IMR-90 (cell line): ENCODE measurements at regions not wholly inside any gene's neighbourhood (a gene's known extent, or its start where the extent isn't known, plus 50 kb on each side); places are given as distances from the start of the nearest gene placed in this dataset.

ENCODE experiments used
- ATAC-seq: fragments of 200-7000 bp; cut with Tn5 transposase; 2 replicates; pipeline ENCODE4 v1.9.1; 2020; ENCODE audit warnings: low read depth, mild to moderate bottlenecking, moderate library complexity
- BruUV-seq: library from RNA; stranded (reverse); fragments of 400-500 nt; replicated peaks from 2 replicates; lab custom pipeline; 2021; lab: Mats Ljungman, UMichigan
- CTCF ChIA-PET: fragments of 300-600 bp; formaldehyde crosslinking; extraction: SDS; loops from one replicate; lab custom pipeline; 2021; ENCODE audit warnings: antibody characterized with exemption; lab: Yijun Ruan, JAX
- POLR2A ChIA-PET: fragments of 300-600 bp; sonication (Branson Sonifier 250); formaldehyde crosslinking; loops from one replicate; lab custom pipeline; 2022; ENCODE audit warnings: antibody characterized with exemption; ENCODE audit not compliant: unreplicated experiment; lab: Charles Lee
- DNase-seq: peaks from one replicate; pipeline ENCODE4 v3.0.0; 2013
- H2AFZ ChIP-seq: replicated peaks from 2 replicates; pipeline ENCODE3; 2013; ENCODE audit warnings: low read length, mild to moderate bottlenecking; ENCODE audit not compliant: poor library complexity
- H2AK5ac ChIP-seq: 2 replicates; pipeline ENCODE4 v1.6.1; 2013; ENCODE audit warnings: low read depth, low read length, inconsistent platforms
- H2AK9ac ChIP-seq: replicated peaks from 2 replicates; pipeline ENCODE3; 2013; ENCODE audit warnings: mild to moderate bottlenecking, low read depth, low read length, moderate library complexity; ENCODE audit not compliant: poor library complexity
- H2BK120ac ChIP-seq: 2 replicates; pipeline ENCODE4 v1.6.1; 2013; ENCODE audit warnings: low read depth, low read length, inconsistent platforms
- H2BK15ac ChIP-seq: 3 replicates; pipeline ENCODE4 v1.6.1; 2013; ENCODE audit warnings: low read depth, low read length, inconsistent platforms
- H2BK20ac ChIP-seq: 2 replicates; pipeline ENCODE4 v1.6.1; 2013; ENCODE audit warnings: low read depth, mild to moderate bottlenecking, inconsistent platforms, low read length, moderate library complexity
- H2BK5ac ChIP-seq: 2 replicates; pipeline ENCODE4 v1.6.1; 2013; ENCODE audit warnings: mild to moderate bottlenecking, low read depth, low read length, inconsistent platforms; ENCODE audit not compliant: poor library complexity, severe bottlenecking
- H3K14ac ChIP-seq: replicated peaks from 2 replicates; pipeline ENCODE4 v1.6.1; 2013; ENCODE audit warnings: low read depth, low read length, inconsistent platforms
- H3K18ac ChIP-seq: 2 replicates; pipeline ENCODE4 v1.6.1; 2013; ENCODE audit warnings: low read depth, low read length, control low read depth
- H3K23ac ChIP-seq: 2 replicates; pipeline ENCODE4 v1.6.1; 2013; ENCODE audit warnings: low read depth, low read length, inconsistent platforms
- H3K27ac ChIP-seq: 2 replicates; pipeline ENCODE4 v1.5.1; 2013; ENCODE audit warnings: mild to moderate bottlenecking, control low read depth, low read length; ENCODE audit not compliant: insufficient read depth
- H3K27me3 ChIP-seq: 2 replicates; pipeline ENCODE4 v1.6.1; 2013; ENCODE audit warnings: low read length; ENCODE audit not compliant: control insufficient read depth, insufficient read depth
- H3K36me3 ChIP-seq: 2 replicates; pipeline ENCODE4 v1.6.1; 2013; ENCODE audit warnings: low read length, mixed read lengths; ENCODE audit not compliant: control insufficient read depth, insufficient read depth
- H3K4ac ChIP-seq: 2 replicates; pipeline ENCODE4 v1.6.1; 2013; ENCODE audit warnings: low read depth, low read length, inconsistent platforms
- H3K4me1 ChIP-seq: 2 replicates; pipeline ENCODE4 v1.6.1; 2013; ENCODE audit warnings: low read length, mixed read lengths; ENCODE audit not compliant: control insufficient read depth, insufficient read depth
- H3K4me2 ChIP-seq: 2 replicates; pipeline ENCODE4 v1.6.1; 2013; ENCODE audit warnings: low read depth, mild to moderate bottlenecking, control low read depth, low read length, moderate library complexity
- H3K4me3 ChIP-seq: 2 replicates; pipeline ENCODE4 v1.5.1; 2013; ENCODE audit warnings: low read depth, mild to moderate bottlenecking, control low read depth, low read length, moderate library complexity; ENCODE audit not compliant: insufficient read depth
- H3K56ac ChIP-seq: 2 replicates; pipeline ENCODE4 v1.6.1; 2013; ENCODE audit warnings: low read length, inconsistent platforms; ENCODE audit not compliant: insufficient read depth; ENCODE audit errors: extremely low read depth
- H3K79me1 ChIP-seq, 2 experiments: 2 replicates each; pipeline ENCODE4 v1.6.1; 2013; ENCODE audit warnings: low read length in 2 of 2, inconsistent platforms in 1 of 2, low read depth in 1 of 2
- H3K9ac ChIP-seq: 2 replicates; pipeline ENCODE4 v1.6.1; 2013; ENCODE audit warnings: low read depth, low read length, control low read depth
- H3K9me1 ChIP-seq: 2 replicates; pipeline ENCODE4 v1.6.1; 2013; ENCODE audit warnings: low read length, inconsistent platforms; ENCODE audit not compliant: insufficient read depth
- H3K9me3 ChIP-seq: 2 replicates; pipeline ENCODE4 v1.6.1; 2013; ENCODE audit warnings: low read length; ENCODE audit not compliant: control insufficient read depth, insufficient read depth
- H4K20me1 ChIP-seq: 2 replicates; pipeline ENCODE4 v1.6.1; 2013; ENCODE audit warnings: low read length, inconsistent platforms; ENCODE audit not compliant: insufficient read depth
- H4K5ac ChIP-seq: 2 replicates; pipeline ENCODE4 v1.6.1; 2013; ENCODE audit warnings: mild to moderate bottlenecking, low read depth, low read length, control low read depth
- H4K8ac ChIP-seq, 2 experiments: 2 replicates each; pipeline ENCODE4 v1.6.1; 2013; ENCODE audit warnings: low read depth in 2 of 2, low read length in 2 of 2, control low read depth in 1 of 2, inconsistent platforms in 1 of 2
- H4K91ac ChIP-seq: 2 replicates; pipeline ENCODE4 v1.6.1; 2013; ENCODE audit warnings: low read depth, low read length, inconsistent platforms; ENCODE audit not compliant: insufficient read depth
- BHLHE40 ChIP-seq: fragments of 150-350 bp; IDR thresholded peaks from 2 replicates; pipeline ENCODE4 v1.6.1; 2016; ENCODE audit warnings: mild to moderate bottlenecking, low read depth, low read length
- CHD1 ChIP-seq: IDR thresholded peaks from 2 replicates; pipeline ENCODE4 v1.6.1; 2012; ENCODE audit warnings: low read depth, low read length, improper control_type of control experiment
- FOS ChIP-seq: fragments of 150-350 bp; IDR thresholded peaks from 2 replicates; pipeline ENCODE4 v1.6.1; 2016; ENCODE audit warnings: low read depth, low read length
- MXI1 ChIP-seq: IDR thresholded peaks from 2 replicates; pipeline ENCODE4 v1.6.1; 2012; ENCODE audit warnings: low read depth, mild to moderate bottlenecking, low read length, moderate library complexity, borderline replicate concordance
- NFE2L2 ChIP-seq: fragments of 150-350 bp; IDR thresholded peaks from 2 replicates; pipeline ENCODE4 v1.6.1; 2016; ENCODE audit warnings: low read depth, mild to moderate bottlenecking, low read length
- POLR2A ChIP-seq: IDR thresholded peaks from 2 replicates; pipeline ENCODE4 v1.6.1; 2012; ENCODE audit warnings: mild to moderate bottlenecking, low read depth, low read length
- RAD21 ChIP-seq: IDR thresholded peaks from 2 replicates; pipeline ENCODE4 v1.6.1; 2012; ENCODE audit warnings: low read length, improper control_type of control experiment
- RCOR1 ChIP-seq: IDR thresholded peaks from 2 replicates; pipeline ENCODE4 v1.6.1; 2012; ENCODE audit warnings: mild to moderate bottlenecking, low read length, improper control_type of control experiment; ENCODE audit not compliant: insufficient replicate concordance
- RFX5 ChIP-seq: IDR thresholded peaks from 2 replicates; pipeline ENCODE4 v1.8.0; 2012; ENCODE audit warnings: low read depth, mild to moderate bottlenecking, low read length, moderate library complexity
- dilution Hi-C: fragments of 300-500 bp; cut with HindIII; formaldehyde crosslinking; loops from one replicate; pipeline ENCODE4 v1.14.3; 2018; ENCODE audit warnings: low sequenced_read_pairs; ENCODE audit not compliant: unreplicated experiment
- in situ Hi-C: fragments of 300-500 bp; cut with MboI; formaldehyde crosslinking; loops from 3 replicates; pipeline ENCODE4 v1.14.3; 2019; ENCODE audit warnings: low sequenced_read_pairs, inconsistent platforms, mixed read lengths
- intact Hi-C: fragments of 100-400 bp; cut with micrococcal nuclease; formaldehyde crosslinking; loops from 2 replicates; pipeline ENCODE4 v1.10.0; 2022
- TF ChIP-seq, protein P1 (sequence below): conservative IDR thresholded peaks from 2 replicates; pipeline ENCODE4 v1.5.1; 2012; ENCODE audit warnings: mild to moderate bottlenecking, low read depth, low read length, improper control_type of control experiment
- TF ChIP-seq, protein P2 (sequence below): fragments of 150-350 bp; IDR thresholded peaks from 2 replicates; pipeline ENCODE4 v1.6.1; 2016; ENCODE audit warnings: low read depth, mild to moderate bottlenecking, low read length, moderate library complexity, borderline replicate concordance
- TF ChIP-seq, protein P3 (sequence below): fragments of 150-350 bp; IDR thresholded peaks from 2 replicates; pipeline ENCODE4 v1.6.1; 2017; ENCODE audit warnings: mild to moderate bottlenecking, antibody characterized with exemption, low read length, low read depth

DNA sequence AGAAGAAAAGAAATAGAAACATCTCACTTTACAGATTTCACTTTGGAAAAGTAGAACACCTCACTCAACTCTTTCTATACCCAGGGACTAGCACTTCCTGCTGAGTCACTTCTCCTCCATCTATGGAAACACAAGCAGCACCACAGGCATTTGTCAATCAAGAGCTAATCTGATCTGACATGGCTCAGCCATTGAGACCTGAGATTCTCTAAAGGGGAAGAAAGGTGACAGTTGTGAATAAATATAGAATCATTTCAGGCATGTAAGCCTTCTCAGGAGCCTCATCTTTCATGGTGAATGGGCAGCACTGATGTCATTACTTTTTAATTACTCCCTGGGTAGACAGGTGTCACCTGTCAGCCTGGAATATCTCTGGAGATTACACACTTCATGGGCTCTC is 559.8 kb downstream of the HINT1 start:
- Histone ChIP-seq H3K4me3 (no peak overlapping the region), H3K18ac (no peak overlapping the region), H3K4me2 (no peak overlapping the region), H2AK5ac (no peak overlapping the region), H3K9me1 (no peaks in the 10 kb centered on the region), H2AFZ (no peak overlapping the region), H3K36me3 (no peaks in the 10 kb centered on the region), H4K5ac (no peak overlapping the region), H4K20me1 (no peaks in the 10 kb centered on the region), H2BK15ac (no peak overlapping the region), H2BK5ac (no peak overlapping the region), H2AK9ac (no peak overlapping the region), H3K56ac (no peak overlapping the region), H4K91ac (no peak overlapping the region), H3K4me1 (no peaks in the 10 kb centered on the region), H3K14ac (no peak overlapping the region), H3K9ac (no peak overlapping the region), H4K8ac (no peak overlapping the region), H3K27ac (no peak overlapping the region), H3K27me3 (no peaks in the 10 kb centered on the region), H3K79me1 (no peaks in the 10 kb centered on the region), H2BK20ac (no peak overlapping the region), H3K9me3 (0 out of 2 replicates have a peak, but pooled peaks cover 2% of the 10 kb centered on the region), H3K4ac (no peak overlapping the region), H3K23ac (no peak overlapping the region), H2BK120ac (no peak overlapping the region)
- in situ Hi-C loops (no loop called here), intact Hi-C loops (no loop called here), dilution Hi-C loops (no loop called here)
- POLR2A ChIA-PET, result no interaction called here
- no peak for DNase-seq
- BruUV-seq, result no TSS peak
- TF ChIP-seq POLR2A, result no peak
- no peak for TF ChIP-seq BHLHE40
- TF ChIP-seq, protein P1, sequence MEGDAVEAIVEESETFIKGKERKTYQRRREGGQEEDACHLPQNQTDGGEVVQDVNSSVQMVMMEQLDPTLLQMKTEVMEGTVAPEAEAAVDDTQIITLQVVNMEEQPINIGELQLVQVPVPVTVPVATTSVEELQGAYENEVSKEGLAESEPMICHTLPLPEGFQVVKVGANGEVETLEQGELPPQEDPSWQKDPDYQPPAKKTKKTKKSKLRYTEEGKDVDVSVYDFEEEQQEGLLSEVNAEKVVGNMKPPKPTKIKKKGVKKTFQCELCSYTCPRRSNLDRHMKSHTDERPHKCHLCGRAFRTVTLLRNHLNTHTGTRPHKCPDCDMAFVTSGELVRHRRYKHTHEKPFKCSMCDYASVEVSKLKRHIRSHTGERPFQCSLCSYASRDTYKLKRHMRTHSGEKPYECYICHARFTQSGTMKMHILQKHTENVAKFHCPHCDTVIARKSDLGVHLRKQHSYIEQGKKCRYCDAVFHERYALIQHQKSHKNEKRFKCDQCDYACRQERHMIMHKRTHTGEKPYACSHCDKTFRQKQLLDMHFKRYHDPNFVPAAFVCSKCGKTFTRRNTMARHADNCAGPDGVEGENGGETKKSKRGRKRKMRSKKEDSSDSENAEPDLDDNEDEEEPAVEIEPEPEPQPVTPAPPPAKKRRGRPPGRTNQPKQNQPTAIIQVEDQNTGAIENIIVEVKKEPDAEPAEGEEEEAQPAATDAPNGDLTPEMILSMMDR, result no peak
- no peak for TF ChIP-seq RAD21
- TF ChIP-seq RCOR1, result no peak
- TF ChIP-seq MXI1, result no peak
- TF ChIP-seq NFE2L2, result no peak
- TF ChIP-seq, protein P2, sequence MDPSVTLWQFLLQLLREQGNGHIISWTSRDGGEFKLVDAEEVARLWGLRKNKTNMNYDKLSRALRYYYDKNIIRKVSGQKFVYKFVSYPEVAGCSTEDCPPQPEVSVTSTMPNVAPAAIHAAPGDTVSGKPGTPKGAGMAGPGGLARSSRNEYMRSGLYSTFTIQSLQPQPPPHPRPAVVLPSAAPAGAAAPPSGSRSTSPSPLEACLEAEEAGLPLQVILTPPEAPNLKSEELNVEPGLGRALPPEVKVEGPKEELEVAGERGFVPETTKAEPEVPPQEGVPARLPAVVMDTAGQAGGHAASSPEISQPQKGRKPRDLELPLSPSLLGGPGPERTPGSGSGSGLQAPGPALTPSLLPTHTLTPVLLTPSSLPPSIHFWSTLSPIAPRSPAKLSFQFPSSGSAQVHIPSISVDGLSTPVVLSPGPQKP, result no peak
- TF ChIP-seq, protein P3, sequence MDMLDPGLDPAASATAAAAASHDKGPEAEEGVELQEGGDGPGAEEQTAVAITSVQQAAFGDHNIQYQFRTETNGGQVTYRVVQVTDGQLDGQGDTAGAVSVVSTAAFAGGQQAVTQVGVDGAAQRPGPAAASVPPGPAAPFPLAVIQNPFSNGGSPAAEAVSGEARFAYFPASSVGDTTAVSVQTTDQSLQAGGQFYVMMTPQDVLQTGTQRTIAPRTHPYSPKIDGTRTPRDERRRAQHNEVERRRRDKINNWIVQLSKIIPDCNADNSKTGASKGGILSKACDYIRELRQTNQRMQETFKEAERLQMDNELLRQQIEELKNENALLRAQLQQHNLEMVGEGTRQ, result no peak
- TF ChIP-seq FOS, result no peak
- no peak for TF ChIP-seq RFX5
- TF ChIP-seq CHD1, result no peak
- CTCF ChIA-PET, result no interaction called here
- no peak for ATAC-seq
